ENCODE measurements at regions not wholly inside any gene's neighbourhood (a gene's known extent, or its start where the extent isn't known, plus 50 kb on each side); places are given as distances from the start of the nearest gene placed in this dataset.

DNA sequence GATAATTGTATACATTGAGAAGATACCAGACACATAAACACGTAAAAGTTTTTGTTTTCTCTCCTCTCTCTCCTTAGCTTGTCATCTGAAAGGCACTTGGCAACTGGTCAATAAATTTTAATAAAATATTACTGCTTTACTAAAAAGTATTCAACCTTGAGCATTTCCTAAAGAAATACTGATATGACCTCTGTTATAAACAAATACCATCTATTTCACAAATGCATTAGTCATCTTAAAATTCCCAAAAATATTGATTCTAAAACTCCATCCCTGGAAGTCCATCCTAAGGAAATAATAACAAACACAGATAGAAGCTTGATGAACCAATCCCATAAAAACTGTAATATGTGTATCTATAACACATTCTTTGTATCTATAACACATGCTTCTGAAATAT lies 483.2 kb downstream of the TLR4 start:
- no peak for DNase-seq (ENCODE audit: low spot score)

DNA sequence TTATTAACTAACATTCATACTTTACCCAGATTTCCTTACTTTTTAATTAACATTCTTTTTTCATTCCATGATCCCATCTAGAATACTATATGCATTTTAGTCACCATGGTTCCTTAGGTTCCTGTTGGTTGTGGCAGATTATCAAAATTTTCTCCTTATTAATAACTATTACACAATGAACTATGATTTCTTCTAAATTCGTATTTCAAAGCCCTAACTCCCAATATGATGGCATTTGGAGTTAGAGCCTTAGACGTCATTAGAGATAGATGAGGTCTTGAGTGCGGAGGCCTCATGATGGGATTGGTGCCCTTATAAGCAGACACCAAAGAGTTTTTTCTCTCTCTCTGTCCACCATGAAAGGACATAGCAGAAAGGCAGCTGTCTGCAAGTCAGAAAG lies 485.4 kb downstream of the TLR4 start:
- no peak for DNase-seq (ENCODE audit: low spot score)

DNA sequence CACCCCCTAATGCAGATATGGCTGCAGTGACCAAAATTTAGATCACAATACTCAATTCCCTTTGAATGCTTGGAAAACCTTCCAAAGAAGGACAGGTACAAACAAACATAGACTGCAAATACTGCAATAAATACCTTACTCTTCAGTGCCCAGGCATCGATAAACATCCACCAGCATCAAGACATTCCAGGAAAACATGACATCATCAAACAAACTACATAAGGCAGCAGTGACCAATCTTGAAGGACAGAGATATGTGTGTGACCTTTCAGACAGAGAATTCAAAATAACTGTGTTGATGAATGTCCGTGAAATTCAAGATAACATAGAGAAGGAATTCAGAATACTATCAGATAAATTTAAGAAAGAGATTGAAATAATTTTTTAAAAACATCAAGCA lies 488.6 kb downstream of the TLR4 start:
- DNase-seq (ENCODE audit: low spot score) = no peak

DNA sequence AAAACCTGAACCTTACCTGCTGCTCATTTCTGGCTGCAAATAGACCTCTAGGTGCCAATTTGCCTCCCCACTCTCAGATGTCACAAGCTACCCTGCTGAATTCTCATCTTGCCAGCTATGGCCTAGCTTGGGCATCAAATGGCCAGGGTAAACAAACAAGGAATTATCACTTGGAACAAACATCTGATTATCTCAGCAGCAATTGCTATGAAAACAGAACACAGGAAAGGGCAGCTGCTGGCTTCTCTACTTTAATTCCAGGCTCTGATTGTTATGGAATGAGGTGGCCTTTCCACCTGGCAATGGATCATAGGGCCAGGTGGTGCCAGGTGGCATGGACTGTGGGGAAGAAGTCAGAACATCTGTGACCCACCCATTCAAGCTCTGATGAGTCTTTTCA lies 505.1 kb downstream of the TLR4 start:
- no peak for DNase-seq (ENCODE audit: low spot score)

DNA sequence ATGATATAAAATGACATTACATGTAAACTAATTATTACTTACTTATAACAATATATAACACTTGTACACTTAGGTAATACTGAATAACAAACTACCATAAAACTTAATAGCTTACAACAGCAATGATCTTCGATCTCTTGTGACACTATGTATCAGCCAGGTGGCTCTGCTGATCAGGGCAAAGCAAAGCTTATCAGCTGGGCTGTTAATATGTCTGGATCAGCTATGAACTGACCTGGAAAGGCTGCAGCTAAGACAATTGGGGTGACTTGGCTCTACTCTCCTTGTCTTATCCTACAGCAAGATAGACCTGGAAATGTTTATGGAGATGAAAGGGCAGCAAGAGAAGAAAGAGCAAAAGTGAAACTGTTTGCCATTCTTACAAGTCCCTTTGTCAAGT lies 511.3 kb downstream of the TLR4 start:
- no peak for DNase-seq (ENCODE audit: low spot score)

DNA sequence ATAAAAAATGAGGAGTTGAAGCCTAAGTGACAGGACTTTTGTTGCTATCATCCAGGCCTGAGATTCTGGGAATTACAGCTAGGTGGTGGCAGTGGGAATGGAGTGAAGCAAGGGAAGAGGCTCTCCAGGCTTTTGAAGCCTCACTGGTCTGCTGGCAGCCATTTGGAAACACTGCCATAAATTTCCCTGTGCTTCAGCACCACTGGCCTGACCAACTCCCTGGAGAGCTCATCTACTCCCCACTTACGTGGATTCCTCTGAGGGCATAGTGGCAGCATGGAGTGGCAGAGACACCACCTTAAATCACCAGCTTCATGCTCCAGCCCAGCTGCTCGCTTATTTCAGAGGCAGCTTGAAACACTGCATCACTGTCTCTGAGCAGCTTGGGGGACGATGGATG lies 518.2 kb downstream of the TLR4 start:
- DNase-seq (ENCODE audit: low spot score) = no peak

DNA sequence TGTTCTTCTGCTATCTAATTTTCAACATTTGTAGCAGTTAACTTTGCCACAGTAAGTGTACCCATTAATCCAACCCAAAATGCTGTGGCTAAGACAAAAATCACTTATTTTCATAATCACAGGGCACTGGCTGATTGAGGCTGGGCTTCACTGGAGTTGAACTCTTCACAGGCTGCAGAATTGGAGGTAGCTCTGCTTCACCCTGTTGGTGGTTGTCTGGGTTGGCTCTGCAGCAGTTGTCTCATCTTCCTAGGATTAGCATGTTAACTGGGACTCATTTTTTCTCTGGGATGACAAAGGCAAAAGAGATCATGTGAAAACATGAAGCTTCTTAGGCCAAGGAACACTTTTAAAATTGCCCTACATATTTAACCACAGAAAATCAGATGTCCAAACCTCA lies 518.9 kb downstream of the TLR4 start:
- no peak for DNase-seq (ENCODE audit: low spot score)

DNA sequence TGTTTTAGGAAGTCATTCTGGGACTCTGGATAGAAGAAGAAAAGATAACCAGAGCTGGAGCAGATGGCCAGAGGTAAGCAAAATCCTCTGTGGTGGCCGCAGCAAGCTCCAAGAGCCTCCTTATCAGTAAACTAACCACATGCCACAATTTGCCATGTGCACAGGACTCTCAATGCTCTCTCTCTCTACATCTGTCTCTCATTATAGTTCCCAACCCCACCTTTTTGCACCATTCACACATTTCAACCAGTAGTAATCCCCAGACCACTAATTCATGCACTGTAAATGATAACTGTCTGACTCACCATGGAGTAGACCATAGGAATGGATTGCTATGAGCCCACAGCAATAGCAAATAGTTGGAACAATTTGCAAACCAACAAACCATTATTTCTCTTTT lies 526.1 kb downstream of the TLR4 start:
- no peak for DNase-seq (ENCODE audit: low spot score)

DNA sequence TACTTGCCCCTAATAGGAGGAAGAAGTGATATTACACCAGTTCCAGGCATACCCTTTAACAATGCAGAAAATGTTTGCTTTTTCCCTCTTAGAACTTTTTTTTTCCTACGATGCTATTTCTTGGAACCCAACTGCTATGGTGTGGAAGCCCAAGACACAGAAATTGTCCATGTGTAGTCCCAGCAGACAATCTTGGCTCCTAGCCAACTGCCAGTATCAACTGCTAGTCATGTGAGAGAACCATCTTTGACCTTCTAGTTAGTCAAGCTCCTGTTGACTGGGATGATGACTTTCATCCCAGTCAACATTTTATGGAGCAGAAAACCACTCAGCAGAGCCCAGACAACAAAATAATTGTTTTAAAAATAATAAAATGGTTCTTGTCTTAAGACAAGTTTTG lies 532.4 kb downstream of the TLR4 start:
- DNase-seq (ENCODE audit: low spot score) = no peak

DNA sequence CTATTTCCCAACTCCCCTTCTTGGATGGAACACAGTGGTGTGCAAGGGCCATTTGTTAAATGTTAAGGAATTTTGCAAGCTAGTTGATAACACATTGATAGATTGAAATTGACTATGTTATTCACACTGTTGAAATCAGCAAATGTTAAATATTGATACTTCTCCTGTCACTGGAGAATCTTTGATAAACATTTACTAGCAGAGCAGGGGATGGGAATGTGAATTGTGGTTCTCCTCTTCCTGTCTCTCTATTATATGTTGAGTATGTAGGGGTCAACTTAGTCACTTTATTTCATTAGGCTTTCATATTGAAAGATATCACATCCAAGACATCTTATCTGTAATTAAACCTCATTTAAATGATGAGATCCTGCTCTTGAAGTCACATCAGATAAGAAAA lies 533.9 kb downstream of the TLR4 start:
- no peak for DNase-seq (ENCODE audit: low spot score)

DNA sequence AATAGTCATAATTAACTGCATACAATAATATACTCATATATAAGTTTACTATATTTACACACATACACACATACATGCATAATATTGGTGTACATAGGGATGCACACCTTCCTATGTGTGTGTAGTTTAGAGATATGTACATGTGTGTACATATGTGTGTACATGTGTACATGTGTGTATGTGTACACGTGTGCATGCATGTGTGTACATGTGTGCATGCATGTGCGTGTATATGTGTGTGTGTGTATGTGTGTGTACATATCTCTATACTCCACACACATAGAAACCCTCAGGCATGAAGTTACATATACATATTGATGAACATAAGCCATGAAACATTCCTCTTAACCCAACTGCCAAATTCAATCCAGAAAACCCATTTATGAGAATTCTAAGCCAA lies 547.8 kb downstream of the TLR4 start:
- no peak for DNase-seq (ENCODE audit: low spot score)

DNA sequence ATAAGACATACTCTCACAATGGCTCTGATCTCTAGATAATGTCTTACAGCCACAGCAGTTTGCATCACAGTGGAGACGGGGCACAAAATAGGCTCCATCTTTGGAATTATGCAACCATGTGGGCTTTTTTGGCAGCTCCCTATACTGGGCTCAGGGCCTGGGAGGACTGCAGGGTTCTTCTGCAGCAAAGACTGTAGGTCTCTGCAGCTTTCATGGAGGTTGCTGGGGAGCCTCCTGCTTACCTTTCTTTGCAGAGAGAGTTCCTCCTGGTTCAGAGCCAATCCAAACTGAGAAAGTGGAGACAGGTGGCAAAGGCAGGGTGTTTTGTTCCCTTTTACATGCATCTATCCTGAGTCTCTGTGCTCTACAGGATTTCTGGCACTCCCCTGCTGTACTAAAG lies 558.0 kb downstream of the TLR4 start:
- no peak for DNase-seq (ENCODE audit: low spot score)

DNA sequence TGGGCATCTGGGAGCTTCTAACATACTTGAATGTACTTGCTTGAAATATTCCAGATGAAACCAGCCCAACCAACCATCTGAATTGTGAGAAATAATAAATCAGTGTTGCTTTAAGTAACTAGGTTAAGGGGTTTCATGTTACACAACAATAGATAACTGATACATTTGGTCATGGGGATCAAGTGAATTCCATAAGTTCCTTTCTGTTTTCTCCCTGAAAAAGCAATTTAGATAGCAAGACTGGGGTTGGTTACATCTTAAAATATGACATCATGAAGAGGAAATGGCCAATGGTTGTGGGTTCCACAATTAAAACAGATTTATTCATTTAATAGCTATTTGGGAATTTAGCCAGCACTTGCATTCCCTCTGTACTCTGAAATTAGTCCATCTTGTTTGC lies 559.7 kb downstream of the TLR4 start:
- no peak for DNase-seq (ENCODE audit: low spot score)

DNA sequence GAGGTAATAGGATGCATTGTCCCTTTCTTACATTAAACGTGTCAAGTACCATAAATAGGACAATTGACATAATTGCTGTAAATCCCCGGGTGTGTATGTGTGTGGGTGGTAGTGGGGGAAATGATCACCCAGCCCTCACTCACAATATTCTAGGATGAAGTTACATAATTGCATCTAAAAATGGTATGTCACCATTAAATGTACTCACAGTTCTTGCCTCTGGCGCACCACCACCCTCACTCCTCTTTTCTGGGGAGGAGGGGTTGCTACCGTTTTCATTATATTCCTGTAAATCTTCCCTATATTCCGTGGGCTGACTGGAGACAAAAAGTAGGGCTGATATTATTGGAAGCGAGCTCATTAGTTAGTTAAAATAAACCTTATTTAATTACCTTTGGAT lies 563.8 kb downstream of the TLR4 start:
- no peak for DNase-seq (ENCODE audit: low spot score)

DNA sequence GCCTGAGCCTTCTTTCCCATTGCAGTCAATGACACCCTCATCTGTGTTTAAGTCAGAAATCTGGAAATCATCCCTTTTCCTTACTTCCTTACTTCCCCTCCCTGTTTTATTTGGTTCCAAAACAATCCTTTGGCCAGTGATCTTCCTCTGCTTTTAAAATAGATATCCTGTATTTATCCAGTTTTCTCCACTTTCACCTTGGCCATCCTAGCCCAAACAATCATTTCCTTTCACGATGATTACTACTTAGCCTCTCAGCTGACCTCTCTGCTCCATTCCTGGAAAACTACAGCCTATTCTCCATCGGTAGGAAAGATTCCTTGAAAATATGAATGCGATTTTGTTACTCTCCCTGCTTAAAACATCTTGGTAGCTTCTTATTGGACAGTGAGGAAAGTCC lies 565.4 kb downstream of the TLR4 start:
- no peak for DNase-seq (ENCODE audit: low spot score)

DNA sequence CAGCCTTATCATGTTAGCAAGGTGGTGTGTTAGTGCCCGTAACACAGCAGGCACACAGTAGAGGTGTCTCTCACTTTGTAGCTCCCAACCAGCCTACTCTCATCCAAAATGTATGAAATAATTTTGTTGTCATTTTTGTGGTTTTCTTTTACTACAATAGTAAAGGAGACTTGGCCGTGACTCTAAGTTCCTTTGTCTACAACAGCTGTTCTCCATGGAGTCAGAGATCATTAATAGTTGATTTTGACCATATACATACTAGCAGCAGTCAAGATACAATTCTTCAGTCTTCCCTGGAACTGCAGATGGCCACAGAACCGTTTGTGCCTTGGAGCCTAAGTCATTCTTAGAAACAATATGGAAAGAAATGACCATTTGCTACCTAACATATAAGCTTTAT lies 567.1 kb downstream of the TLR4 start:
- DNase-seq (ENCODE audit: low spot score) = no peak

DNA sequence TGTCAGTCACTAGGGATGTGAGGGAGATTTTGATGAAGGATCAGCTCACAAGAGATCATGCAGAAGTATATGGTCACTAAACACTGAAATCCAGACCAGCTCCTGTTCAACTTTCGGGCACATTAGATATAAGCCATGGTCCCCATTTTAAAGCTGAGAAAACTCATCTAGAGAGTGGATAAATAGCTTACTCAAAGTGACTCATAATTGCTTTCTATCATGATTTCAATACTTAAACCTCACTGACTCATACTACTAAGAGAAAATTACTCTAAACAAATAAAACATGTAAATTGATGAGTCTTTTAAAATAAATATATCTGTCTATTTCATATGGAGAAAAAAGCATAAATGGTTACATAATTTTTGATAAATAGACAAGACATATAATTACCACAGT lies 567.7 kb downstream of the TLR4 start:
- no peak for DNase-seq (ENCODE audit: low spot score)

DNA sequence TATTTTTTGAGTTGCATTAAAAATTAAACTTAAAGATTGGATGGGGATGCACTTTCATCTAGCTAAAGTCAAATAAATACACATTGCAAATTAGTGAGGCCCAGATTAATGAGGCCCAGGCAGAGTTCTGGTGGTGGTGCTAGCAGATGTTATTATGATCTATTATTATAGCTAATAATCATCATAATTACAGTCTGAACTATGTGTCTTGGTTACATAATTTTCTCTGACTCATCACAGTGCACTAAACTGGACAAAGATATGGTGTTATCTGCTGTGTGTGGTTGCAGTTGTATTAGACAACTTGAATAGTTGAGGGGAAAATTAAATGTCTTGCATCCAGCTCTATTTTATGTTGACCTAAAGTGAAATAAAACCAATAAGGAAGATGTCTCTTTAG lies 568.8 kb downstream of the TLR4 start:
- no peak for DNase-seq (ENCODE audit: low spot score)

DNA sequence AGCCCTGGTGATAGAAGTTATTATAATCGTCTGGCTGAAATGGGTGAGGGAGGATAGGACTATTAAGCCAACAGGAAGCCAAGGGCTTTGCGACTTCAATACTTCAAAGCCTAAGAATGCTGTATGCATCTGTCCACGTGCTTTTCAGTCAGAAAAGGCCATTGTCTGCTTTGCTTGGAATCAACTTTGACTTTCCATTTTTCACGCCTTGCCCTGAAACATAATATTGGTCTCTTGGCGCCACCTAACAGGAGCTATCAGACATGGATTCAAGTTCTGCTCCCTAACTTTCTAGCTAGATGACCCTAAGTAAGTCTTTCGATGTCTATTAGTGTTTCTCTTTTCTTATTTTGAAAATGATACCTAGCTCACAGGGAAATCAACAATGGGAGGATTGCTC lies 572.6 kb downstream of the TLR4 start:
- no peak for DNase-seq (ENCODE audit: low spot score)

DNA sequence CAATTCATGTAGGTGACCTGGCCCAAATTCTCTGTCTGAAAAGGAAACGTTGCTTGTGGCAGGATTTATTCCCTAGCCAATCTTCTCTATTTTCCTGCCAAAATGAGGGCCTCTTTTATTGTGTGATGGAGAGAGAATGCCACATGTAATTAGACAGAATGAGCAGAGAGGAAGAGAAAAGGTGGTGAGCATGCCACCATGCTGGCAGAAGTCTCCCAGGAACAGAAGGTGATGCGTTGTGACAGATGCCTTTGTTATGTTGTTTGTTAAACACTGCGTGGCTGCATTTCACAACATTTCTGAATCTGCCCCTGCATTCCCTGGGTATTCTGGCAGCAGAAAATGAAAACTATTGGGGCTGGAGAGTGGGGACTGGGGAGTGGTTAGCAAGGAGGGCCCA lies 577.6 kb downstream of the TLR4 start:
- DNase-seq (ENCODE audit: low spot score) = no peak

DNA sequence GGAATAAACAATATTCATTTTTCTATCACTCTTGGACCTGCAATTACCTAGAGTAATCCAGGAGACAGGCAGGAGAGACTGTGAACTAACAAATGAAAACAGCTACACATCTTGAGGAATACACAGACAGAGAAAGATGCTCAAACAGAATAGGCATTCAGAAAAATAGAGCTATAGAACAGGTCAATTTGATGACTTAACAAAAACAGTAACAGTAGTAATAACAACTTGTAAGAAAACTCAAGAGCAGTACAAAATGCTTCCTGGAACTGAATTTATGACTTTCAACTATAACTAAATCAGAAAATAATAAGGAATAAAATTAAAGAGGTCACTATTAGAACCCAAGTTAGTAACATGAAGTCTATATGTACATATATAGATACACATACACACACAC lies 579.3 kb downstream of the TLR4 start:
- DNase-seq (ENCODE audit: low spot score) = no peak

DNA sequence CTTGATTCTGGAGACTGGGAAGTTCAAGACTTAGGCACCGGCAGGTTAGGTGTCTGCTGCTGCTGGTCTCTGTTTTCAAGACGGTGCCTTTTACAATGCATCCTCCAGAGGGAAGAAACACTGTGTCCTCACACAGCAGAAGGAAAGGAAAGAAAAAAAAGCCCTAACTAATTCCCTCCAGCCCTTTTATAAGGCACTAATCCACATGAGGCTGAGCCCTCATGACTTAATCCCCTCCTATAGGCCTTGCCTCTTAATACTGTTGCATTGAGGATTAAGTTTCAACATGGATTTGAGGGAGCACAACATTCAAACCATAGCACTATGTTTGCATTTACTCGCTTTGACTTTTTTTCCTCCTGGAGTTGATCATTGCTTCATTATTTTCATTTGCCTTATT lies 585.9 kb downstream of the TLR4 start:
- no peak for DNase-seq (ENCODE audit: low spot score)

DNA sequence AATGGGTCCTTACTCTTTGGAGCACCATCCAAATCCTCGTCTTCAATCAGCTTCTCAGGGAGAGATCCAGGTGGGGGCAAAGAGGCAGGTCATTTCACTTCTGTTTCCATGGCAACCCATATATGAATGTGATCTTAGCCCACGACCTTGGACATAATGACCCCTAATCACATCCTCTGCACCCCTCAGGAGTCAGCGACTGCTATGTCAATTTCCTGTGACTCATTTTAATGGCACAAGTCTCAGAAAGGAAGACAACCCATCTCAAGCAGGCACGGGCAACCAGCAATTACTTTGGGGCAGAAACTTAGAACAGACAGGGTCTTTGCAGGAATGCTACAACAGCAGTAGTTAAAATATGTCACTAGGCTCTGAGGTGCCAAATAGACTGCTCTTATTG lies 591.2 kb downstream of the TLR4 start:
- DNase-seq (ENCODE audit: low spot score) = no peak

DNA sequence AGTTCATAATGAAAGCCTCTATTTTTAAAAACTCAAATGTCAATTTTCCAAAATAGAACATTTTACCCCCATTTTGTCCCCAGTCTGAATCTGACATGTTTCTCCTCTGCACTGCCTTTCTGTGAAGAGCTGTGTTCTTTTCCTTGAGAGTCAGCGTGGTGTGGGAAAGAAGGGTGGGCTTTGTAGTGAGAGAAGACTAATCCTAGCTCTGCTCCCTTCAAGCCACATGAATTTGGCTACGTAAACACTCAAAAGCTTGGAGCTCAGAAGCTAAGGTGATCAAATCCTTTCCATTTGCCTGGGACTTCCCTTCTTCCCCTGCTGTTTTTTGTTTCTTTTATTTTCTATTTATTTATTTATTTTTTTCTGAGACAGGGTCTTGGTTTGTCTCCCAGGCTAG lies 598.5 kb downstream of the TLR4 start:
- DNase-seq (ENCODE audit: low spot score) = no peak

DNA sequence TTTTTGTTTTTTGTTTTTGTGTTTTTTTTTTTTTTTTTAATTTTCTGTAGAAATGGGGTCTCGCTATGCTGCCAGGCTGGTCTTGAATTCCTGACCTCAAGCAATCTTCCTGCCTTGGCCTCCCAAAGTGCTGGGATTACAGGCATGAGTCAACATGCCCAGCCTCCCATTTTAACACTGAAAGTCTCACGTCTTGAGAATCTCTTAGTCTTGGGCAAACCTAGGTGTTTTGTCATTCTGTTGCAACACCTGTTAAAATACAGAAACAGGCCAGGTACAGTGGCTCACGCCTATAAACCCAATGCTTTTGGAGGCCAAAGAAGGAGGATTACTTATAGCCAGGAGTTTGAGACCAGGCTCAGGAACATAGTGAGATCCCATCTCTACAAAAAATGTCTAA lies 599.0 kb downstream of the TLR4 start:
- no peak for DNase-seq (ENCODE audit: low spot score)

DNA sequence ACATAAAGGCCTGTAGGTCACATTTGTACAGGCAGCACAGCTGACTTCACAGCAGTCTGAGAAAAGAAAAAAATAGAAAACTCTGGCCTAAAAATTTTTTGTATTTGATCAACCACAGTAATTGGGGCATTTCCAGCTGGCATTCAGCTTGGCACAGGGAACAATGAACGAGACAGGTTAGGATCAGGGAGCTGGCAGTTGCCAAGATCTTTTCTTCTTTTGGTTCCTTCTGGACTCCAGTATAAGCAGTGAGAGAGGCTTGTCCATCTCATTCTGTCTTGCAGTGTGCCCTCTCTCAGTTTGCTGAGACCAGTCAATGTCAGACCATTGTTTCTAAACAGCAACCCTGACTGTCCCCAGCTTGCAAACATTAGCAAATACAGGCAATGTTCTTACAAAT lies 601.1 kb downstream of the TLR4 start:
- DNase-seq (ENCODE audit: low spot score) = no peak

Measured in germinal center (tissue), 1 donor.